Activated CD4-positive, alpha-beta T cell treated with anti-CD3 and anti-CD28 coated beads for 36 hours (primary cell): ENCODE measurements at regions not wholly inside any gene's neighbourhood (a gene's known extent, or its start where the extent isn't known, plus 50 kb on each side); places are given as distances from the start of the nearest gene placed in this dataset.

Experiments
- ATAC-seq: fragments of 200-7000 bp; cut with Tn5 transposase; one replicate; pipeline ENCODE4 v1.10.0; 2021; ENCODE audit warnings: mild to moderate bottlenecking, moderate library complexity
- CTCF ChIA-PET: fragments of 350-600 bp; sonication (Branson Sonifier 250); formaldehyde crosslinking; loops from one replicate; lab custom pipeline; 2021; ENCODE audit warnings: antibody characterized with exemption; lab: Charles Lee
- POLR2A ChIA-PET: fragments of 350-600 bp; sonication (Branson Sonifier 250); formaldehyde crosslinking; loops from one replicate; lab custom pipeline; 2021; ENCODE audit warnings: antibody characterized with exemption, inconsistent platforms; lab: Charles Lee
- DNase-seq: peaks from one replicate; pipeline ENCODE4 v3.0.0-alpha.2; 2020
- H3K27ac Mint-ChIP-seq: one replicate; pipeline ENCODE4 v1.8.0; 2021; ENCODE audit warnings: mixed read lengths
- H3K27me3 Mint-ChIP-seq: one replicate; pipeline ENCODE4 v1.8.0; 2021; ENCODE audit warnings: mixed read lengths
- H3K36me3 Mint-ChIP-seq: one replicate; pipeline ENCODE4 v1.8.0; 2021; ENCODE audit warnings: low read depth, mixed read lengths
- H3K4me1 Mint-ChIP-seq: one replicate; pipeline ENCODE4 v1.8.0; 2021; ENCODE audit warnings: mixed read lengths
- H3K4me3 Mint-ChIP-seq: one replicate; pipeline ENCODE4 v1.8.0; 2021; ENCODE audit warnings: mild to moderate bottlenecking, moderate library complexity, mixed read lengths
- H3K9me3 Mint-ChIP-seq: one replicate; pipeline ENCODE4 v1.8.0; 2021; ENCODE audit warnings: low read depth, mixed read lengths
- intact Hi-C, 2 experiments: fragments of 100-400 bp; cut with DNase I in 1 of 2; cut with micrococcal nuclease in 1 of 2; formaldehyde crosslinking; loops; one replicate each; pipeline versions ENCODE4 v1.14.2 to v1.15.1; 2022 to 2024; cut with DNase I, micrococcal nuclease

DNA sequence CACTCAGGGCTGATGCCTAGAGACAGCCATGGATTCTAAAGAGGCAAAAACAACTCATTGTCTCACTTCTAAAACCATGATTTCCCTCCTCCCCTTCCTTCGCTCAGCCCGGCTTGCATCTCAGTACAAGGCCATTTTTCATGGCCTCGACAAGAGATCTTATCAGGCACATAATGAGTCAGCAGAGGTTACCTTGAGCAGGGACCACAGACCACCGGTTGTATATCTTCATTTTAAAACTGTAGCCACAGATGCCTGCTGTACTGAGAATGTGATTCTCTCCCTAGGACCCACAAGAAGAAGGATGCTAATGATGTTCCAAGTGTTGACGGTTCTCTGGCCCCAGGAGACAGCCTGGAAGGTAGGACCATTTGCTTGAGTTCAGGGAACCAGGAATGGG lies 331.9 kb downstream of the AJAP1 start:
- ChIA-PET CTCF (no interaction called here), POLR2A (no interaction called here)
- Mint-ChIP-seq H3K4me3 (no peak overlapping the region), H3K27ac (no peak overlapping the region), H3K4me1 (no peaks in the 10 kb centered on the region), H3K9me3 (peaks cover 6% of the 10 kb centered on the region), H3K27me3 (peaks cover 4% of the 10 kb centered on the region), H3K36me3 (no peaks in the 10 kb centered on the region)
- ATAC-seq (no peak), DNase-seq (no peak)
- intact Hi-C loops: no loop called here

DNA sequence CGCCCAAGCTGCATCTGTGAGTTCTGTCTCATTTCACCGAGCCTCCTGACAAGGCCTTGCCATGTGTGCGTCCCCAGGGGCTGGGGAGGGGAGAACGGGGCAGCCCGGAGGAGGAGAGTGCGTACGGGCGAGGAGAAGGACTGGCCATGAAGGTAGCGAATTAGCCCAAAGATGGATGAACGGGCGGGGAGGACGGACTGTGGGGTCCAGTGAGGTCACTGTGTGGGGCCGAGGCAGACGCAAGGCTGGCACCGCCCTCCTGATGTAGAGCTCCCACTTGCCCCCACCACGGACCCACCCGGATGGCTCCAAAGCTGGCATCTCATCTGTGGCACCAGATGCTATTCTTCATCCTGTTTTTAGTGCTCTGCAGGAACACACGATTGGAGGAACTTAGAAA lies 330.4 kb downstream of the AJAP1 start:
- H3K27ac Mint-ChIP-seq: no peak overlapping the region
- CTCF ChIA-PET: no interaction called here
- intact Hi-C loops: no loop called here
- POLR2A ChIA-PET: no interaction called here
- H3K4me1 Mint-ChIP-seq: no peaks in the 10 kb centered on the region
- H3K9me3 Mint-ChIP-seq: peaks cover 6% of the 10 kb centered on the region
- ATAC-seq (no peak), DNase-seq (no peak)
- no peaks in the 10 kb centered on the region for H3K36me3 Mint-ChIP-seq
- peaks cover 10% of the 10 kb centered on the region for H3K27me3 Mint-ChIP-seq
- no peak overlapping the region for H3K4me3 Mint-ChIP-seq

DNA sequence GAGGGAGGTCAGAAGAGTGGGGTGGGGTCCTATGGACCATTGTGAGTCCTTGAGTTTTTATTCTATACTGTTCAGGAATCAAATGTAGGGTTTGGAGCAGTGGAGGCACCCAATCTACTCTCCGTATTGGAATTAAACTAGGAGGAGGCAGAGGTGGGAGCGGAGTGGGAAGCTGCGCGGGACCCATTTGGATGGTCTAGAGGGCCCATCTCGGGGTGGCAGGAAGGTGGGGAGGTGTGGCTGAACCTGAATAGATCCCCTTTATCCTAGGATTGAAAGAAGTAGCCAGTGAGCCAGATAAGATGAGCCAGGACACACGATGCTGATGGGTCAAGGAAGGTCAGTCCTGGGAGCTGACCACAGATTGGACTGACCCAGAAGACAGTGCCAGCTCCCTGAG lies 325.8 kb downstream of the AJAP1 start:
- no peaks in the 10 kb centered on the region for H3K4me1 Mint-ChIP-seq
- DNase-seq (no peak), ATAC-seq (no peak)
- no peak overlapping the region for H3K4me3 Mint-ChIP-seq
- H3K36me3 Mint-ChIP-seq: no peaks in the 10 kb centered on the region
- H3K27ac Mint-ChIP-seq: no peak overlapping the region
- ChIA-PET POLR2A (no interaction called here), CTCF (no interaction called here)
- intact Hi-C loops: no loop called here
- peaks cover 6% of the 10 kb centered on the region for H3K9me3 Mint-ChIP-seq
- peaks cover 15% of the 10 kb centered on the region for H3K27me3 Mint-ChIP-seq

DNA sequence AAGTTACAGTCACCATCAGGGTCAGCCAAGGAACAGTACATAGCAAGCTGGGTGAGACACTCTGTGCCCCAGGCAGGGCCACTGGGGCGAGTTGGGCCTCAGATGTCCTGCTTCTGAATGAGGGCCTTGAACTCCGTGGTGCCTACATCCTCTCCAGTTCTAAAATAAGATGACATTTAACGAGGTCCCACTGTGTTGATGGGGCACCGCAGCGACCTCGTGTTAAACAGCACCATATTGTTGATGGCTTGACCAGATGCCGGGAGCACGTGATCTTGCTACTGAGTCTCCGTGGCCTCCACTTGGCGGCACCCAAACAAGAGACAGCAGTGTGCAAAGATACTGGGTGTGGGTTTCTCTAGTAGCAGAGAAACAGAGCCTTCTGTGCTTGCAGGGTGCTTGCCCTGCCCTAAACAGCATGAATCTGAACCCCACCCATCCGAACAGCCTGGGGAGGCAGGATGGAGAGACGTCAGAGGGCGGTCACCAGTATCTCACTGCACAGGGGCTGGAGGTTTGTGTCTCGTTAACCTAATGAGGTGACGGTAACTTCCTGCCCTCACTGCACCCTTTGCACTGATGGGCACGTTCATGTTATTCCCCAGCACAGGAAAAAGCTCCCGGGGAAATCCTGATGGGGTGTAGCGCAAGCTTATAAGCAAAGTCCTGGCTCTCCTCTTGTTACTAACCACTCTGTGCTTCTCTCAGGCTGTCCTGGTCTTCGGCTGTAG lies 324.4 kb downstream of the AJAP1 start:
- ChIA-PET POLR2A (no interaction called here), CTCF (no interaction called here)
- intact Hi-C loops: no loop called here
- H3K9me3 Mint-ChIP-seq: peaks cover 5% of the 10 kb centered on the region
- no peaks in the 10 kb centered on the region for H3K4me1 Mint-ChIP-seq
- DNase-seq: no peak
- ATAC-seq: no peak
- peaks cover 15% of the 10 kb centered on the region for H3K27me3 Mint-ChIP-seq
- H3K27ac Mint-ChIP-seq: no peak overlapping the region
- H3K4me3 Mint-ChIP-seq: no peak overlapping the region
- no peaks in the 10 kb centered on the region for H3K36me3 Mint-ChIP-seq

DNA sequence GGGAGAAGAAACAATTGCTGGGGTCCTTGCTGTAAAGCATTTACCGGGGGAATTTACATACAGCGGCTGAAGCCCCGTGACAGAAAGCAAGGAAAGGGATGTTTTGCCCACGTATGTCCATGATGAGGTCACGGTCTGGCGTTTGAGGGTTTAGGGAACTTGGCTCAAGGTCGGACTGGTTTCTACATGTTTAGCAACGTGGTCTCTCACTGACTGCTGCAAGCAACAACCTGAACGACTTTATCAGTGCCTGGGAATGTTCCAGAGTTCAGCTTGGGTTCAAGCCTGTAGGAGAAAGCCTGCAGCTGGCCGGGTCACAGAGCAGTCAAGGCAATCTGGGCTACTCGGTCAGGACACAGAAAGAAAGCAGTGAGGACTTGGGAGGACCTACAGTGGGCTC lies 323.3 kb downstream of the AJAP1 start:
- Mint-ChIP-seq H3K4me1 (no peaks in the 10 kb centered on the region), H3K36me3 (no peaks in the 10 kb centered on the region), H3K9me3 (no peaks in the 10 kb centered on the region), H3K27ac (no peak overlapping the region), H3K27me3 (peaks cover 13% of the 10 kb centered on the region), H3K4me3 (no peak overlapping the region)
- ATAC-seq (no peak), DNase-seq (no peak)
- CTCF ChIA-PET: no interaction called here
- POLR2A ChIA-PET: no interaction called here
- intact Hi-C loops: no loop called here

DNA sequence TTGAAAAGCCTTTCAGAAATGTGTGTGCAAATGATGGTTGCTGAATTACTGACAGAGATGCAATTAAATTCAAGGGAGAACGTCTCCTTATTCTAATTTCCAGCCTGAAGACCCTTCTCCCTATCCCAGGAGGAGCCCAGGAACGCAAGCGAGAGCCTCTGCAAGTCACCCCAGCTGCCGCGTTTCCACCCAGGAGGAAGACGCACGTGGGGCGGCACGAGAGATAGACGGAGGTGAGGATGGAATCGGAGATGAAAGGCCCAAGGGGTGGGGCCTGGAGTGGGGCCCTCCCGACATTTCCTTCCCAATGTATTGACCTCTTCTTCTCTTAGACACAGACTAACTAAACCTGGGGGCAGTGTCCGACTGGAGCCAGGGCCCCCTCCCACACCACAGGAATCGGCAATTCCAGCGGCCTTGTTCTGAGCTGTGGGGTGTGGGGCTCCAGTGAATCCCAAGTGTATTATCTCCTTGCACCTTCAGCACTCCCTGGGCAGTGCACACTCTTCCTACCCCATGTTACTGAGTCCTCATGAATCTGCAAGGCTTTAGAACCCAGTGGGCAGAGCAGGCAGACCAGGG lies 322.5 kb downstream of the AJAP1 start:
- H3K27ac Mint-ChIP-seq: no peak overlapping the region
- no peak for ATAC-seq
- CTCF ChIA-PET: no interaction called here

DNA sequence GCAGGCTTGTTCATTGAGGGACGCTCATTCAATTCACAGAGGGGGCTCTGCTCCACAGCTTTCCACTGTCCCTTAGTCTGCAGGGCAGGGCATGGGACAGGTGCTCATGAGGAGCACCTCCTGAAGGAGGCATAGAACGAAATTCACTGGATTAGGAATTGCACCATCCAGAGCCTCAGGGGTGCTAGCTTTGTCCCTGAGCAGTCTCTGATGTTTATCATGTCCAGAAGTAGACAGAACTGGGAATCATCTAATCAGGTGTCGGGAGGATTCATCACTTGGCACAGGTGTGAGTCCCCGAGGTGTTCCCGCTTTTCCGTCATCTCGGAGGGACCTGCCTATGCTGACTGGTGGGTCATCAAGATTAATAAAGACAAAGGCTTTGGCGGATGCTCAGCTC lies 321.4 kb downstream of the AJAP1 start:
- Mint-ChIP-seq H3K4me3 (no peak overlapping the region), H3K36me3 (no peaks in the 10 kb centered on the region), H3K4me1 (no peaks in the 10 kb centered on the region), H3K9me3 (no peaks in the 10 kb centered on the region), H3K27me3 (peaks cover 11% of the 10 kb centered on the region), H3K27ac (no peak overlapping the region)
- intact Hi-C loops: no loop called here
- no peak for ATAC-seq
- POLR2A ChIA-PET: no interaction called here
- CTCF ChIA-PET: interaction anchor here (0.6 kb wide), 2 partner anchors 49 to 1680 kb away, joined by 3 read pairs; no protein-coding TSS in a partner anchor
- no peak for DNase-seq

More for the DNA sequence above, 322.5 kb downstream of the AJAP1 start:
- POLR2A ChIA-PET: no interaction called here
- intact Hi-C loops: no loop called here
- Mint-ChIP-seq H3K4me3 (no peak overlapping the region), H3K9me3 (no peaks in the 10 kb centered on the region), H3K4me1 (no peaks in the 10 kb centered on the region), H3K36me3 (no peaks in the 10 kb centered on the region), H3K27me3 (peaks cover 13% of the 10 kb centered on the region)
- DNase-seq: no peak

- intact Hi-C loops: no loop called here
- Mint-ChIP-seq H3K27me3 (peaks cover 10% of the 10 kb centered on the region), H3K9me3 (no peaks in the 10 kb centered on the region), H3K4me1 (no peaks in the 10 kb centered on the region), H3K4me3 (no peak overlapping the region), H3K27ac (no peak overlapping the region), H3K36me3 (no peaks in the 10 kb centered on the region)
- ChIA-PET CTCF (interaction anchor here (0.6 kb wide), 1 partner anchor 50 kb away, joined by 3 read pairs; no protein-coding TSS in a partner anchor), POLR2A (no interaction called here)
- DNase-seq: no peak
- ATAC-seq: no peak
These were observed 320.7 kb downstream of the AJAP1 start for GRCh38 chr1:4974981-4975685.

DNA sequence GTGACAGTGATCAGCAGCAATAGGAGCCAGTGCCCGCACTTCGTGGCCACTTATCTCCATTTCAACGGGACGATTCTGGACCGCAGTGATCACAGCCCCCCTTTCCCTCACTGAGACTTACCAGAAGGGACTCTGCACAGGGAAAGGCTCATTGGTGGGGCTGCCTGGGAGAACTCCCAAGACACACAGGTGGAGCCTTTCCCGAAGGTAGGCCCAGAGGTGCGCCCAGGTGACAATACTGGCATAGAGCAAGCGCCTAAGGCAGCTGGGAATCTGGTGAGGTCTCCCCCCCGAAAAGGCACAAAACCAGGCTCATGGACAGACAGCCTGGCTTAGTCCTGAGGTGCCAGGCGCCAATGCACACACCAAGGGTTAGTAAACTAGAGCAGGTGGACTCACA lies 318.9 kb downstream of the AJAP1 start:
- POLR2A ChIA-PET: no interaction called here
- Mint-ChIP-seq H3K9me3 (no peaks in the 10 kb centered on the region), H3K4me3 (no peak overlapping the region), H3K36me3 (no peaks in the 10 kb centered on the region), H3K27me3 (peaks cover 2% of the 10 kb centered on the region), H3K27ac (no peak overlapping the region), H3K4me1 (no peaks in the 10 kb centered on the region)
- CTCF ChIA-PET: no interaction called here
- intact Hi-C loops: no loop called here
- ATAC-seq: no peak
- DNase-seq: no peak

- CTCF ChIA-PET: no interaction called here
- POLR2A ChIA-PET: no interaction called here
- H3K36me3 Mint-ChIP-seq: no peaks in the 10 kb centered on the region
These were observed 318.4 kb downstream of the AJAP1 start for GRCh38 chr1:4972761-4973320.

GRCh38 chr1:4971666-4972065 lies 317.3 kb downstream of the AJAP1 start:
- H3K36me3 Mint-ChIP-seq: no peaks in the 10 kb centered on the region
- ATAC-seq: no peak
- no peak overlapping the region for H3K27ac Mint-ChIP-seq
- H3K4me3 Mint-ChIP-seq: no peak overlapping the region
- H3K4me1 Mint-ChIP-seq: no peaks in the 10 kb centered on the region
- CTCF ChIA-PET: no interaction called here
- no peak for DNase-seq
- peaks cover 3% of the 10 kb centered on the region for H3K27me3 Mint-ChIP-seq
- POLR2A ChIA-PET: no interaction called here
- intact Hi-C loops: no loop called here
- no peaks in the 10 kb centered on the region for H3K9me3 Mint-ChIP-seq

More at GRCh38 chr1:4972761-4973320, 318.4 kb downstream of the AJAP1 start:
- Mint-ChIP-seq H3K4me3 (no peak overlapping the region), H3K9me3 (no peaks in the 10 kb centered on the region), H3K27ac (no peak overlapping the region), H3K27me3 (peaks cover 2% of the 10 kb centered on the region), H3K4me1 (no peaks in the 10 kb centered on the region)
- ATAC-seq (no peak), DNase-seq (no peak)
- intact Hi-C loops: no loop called here

- POLR2A ChIA-PET: no interaction called here
- Mint-ChIP-seq H3K36me3 (no peaks in the 10 kb centered on the region), H3K27ac (no peak overlapping the region), H3K4me1 (no peaks in the 10 kb centered on the region), H3K27me3 (peaks cover 3% of the 10 kb centered on the region), H3K9me3 (no peaks in the 10 kb centered on the region), H3K4me3 (no peak overlapping the region)
- intact Hi-C loops: no loop called here
- CTCF ChIA-PET: no interaction called here
- ATAC-seq (no peak), DNase-seq (no peak)
These were observed 316.1 kb downstream of the AJAP1 start for GRCh38 chr1:4970532-4970931.
